Activated CD8-positive, alpha-beta memory T cell treated with anti-CD3 and anti-CD28 coated beads for 4 hours (primary cell): ENCODE measurements at regions not wholly inside any gene's neighbourhood (a gene's known extent, or its start where the extent isn't known, plus 50 kb on each side); places are given as distances from the start of the nearest gene placed in this dataset.

Source experiments
- DNase-seq, 2 donors: peaks; one replicate each; pipeline ENCODE4 v3.0.0-alpha.2; 2020; ENCODE audit warnings: low read depth in 2 of 2

GRCh38 chr14:51307551-51307950 lies 67.5 kb downstream of the TMX1 start:
- no peak for DNase-seq

DNA sequence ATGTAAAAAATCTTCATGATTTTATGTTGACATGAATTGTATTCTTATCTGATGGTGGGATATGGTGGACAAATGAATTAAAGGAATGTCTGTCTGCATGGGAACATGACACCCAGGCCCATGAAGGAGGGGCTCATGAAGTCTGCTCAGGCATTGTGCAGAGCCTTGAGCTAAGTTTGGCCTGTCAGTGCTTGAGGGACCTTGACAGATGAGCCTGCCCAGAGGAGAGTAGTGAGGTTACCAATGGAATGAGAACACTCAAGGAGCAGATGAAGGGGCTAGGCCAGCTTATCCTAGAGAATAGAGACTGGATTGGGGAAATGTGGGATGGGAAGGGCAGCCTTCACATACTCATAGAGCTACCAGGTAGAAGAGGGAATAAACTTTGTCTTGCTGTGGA lies 68.8 kb downstream of the TMX1 start:
- DNase-seq, result no peak

DNA sequence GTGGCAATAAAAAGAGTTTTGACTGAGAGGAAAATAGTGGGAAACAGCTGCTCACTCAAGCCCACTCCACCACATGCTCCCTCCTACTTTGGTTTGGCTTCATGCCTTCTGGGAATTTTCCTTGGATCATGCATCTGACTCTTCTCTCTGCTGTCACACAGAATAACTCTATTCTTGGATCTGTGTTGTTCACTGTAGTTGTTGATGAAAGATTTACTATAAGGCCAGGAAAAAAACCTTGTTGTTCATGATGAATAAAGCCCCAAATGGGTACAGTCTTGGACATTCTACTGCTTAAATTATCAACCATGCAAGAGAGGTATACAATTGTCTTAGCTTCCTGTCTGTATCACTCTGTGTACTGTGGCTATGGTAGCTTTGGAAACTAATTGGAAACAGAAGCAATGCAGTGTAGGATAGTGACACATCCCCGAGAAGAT lies 70.5 kb downstream of the TMX1 start:
- DNase-seq, result no peak

GRCh38 chr14:51314321-51315015 lies 74.4 kb downstream of the TMX1 start:
- DNase-seq, result no peak

- DNase-seq, result no peak
Measured at GRCh38 chr14:51317373-51317772, 77.3 kb downstream of the TMX1 start.

DNA sequence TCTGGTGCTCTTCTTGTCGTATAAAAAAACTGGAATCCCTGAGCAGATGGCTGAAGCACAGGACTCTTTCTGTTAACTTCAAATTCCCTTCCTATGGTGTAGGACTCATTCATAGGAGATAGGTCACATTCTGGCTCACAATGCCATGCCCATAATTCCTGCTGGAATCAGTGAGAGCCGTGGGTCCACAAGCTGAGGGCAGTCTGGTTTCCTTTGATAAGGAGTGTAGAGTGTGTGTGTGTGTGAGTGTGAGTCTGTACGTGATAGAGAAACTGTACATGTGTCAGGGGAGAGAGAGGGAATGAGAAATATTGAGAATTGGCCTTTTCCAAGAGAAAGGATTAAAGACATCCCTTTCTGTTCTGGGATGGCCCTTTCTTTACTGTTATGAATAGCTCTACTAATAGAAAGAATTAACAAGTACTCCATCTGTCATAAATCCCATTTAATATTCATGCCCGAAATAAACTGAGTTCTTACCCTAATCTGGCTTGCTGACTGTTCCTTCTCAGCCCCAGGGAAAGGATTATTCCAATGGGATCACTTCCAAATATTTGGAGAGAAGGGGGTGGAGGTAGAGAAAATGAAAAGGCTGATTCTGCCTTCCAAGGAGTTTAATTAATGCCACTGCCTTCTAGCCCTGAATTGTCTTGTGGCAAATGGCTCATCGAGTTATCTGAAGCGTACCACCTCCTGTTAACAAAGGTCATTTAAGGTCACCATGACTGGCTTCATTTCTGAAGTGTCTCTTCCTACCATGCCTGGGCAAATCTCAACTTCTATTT lies 79.0 kb downstream of the TMX1 start:
- DNase-seq, result no peak

DNA sequence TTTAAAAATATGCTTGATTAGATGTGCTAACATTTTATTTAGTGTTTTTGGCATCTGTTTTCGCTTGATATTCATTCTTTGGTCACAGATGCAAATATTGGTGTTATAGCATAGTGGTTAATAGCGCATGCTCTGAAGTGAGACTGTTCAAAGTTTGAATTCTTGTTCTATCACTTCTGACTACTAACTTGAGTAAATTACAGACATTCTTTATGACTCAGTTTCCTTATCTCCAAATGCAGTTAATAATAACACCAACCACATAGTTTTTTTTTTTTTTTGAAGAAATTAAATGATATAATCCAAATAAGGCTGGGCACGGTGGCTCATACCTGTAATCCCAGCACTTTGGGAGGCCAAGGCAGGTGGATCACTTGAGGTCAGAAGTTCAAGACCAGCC lies 81.0 kb downstream of the TMX1 start:
- no peak for DNase-seq

DNA sequence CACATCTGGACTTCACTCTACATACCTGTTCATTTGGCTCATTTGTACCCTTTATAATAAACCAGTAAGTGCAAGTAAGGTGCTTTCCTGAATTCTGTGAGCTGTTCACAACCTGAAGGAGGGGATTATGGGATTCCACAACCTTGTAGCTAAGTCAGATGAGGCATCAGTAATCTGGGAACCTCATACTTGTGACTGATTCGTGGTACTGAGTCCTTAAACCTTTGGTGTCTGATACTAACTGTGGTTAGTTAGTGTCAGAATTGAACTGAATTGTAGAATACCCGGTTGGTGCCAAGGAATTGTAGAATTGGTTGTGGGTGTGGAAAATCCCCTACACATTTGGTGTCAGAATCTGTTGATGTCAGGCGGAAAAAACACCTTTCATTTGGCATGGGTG lies 83.4 kb downstream of the TMX1 start:
- DNase-seq, result no peak

- no peak for DNase-seq
Measured at GRCh38 chr14:51327376-51327775, 87.3 kb downstream of the TMX1 start.

DNA sequence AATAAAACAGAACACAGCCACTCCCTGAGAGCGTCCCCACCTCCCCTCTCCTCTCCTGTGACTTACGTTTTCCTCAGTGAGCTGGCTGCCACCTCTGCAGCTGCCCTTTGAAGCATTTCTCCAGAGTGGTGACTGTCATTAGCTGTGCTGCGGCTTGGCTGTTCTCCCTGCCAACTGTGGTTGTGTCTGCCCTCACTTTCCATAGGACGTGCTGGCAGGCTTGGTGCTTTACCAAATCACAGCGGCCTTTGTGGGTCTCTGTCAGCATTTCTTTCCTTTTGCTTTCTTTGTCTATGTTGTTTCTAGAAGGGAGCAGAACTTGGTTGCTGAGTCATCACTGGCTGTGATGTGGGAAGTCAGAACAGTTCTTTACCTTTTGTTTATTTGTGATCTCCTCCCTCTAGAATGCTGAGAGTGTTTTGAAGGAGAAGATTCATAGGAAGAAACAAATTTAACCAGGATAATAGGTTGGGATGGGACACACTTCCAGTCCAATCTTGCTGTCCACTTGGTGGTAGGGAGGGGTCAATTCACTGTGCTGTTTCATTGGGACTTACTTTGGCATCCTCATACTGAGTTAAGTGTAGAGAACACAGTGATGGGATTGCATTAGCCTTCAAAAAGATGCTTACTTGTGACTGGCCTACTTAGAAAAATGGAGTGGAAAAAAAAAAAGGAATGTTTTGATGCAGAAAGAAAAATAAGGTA lies 88.2 kb downstream of the TMX1 start:
- DNase-seq, result peak in 1 of 2 donors; percentile 5

- no peak for DNase-seq
Measured at GRCh38 chr14:51328772-51329353, 88.8 kb downstream of the TMX1 start.

DNA sequence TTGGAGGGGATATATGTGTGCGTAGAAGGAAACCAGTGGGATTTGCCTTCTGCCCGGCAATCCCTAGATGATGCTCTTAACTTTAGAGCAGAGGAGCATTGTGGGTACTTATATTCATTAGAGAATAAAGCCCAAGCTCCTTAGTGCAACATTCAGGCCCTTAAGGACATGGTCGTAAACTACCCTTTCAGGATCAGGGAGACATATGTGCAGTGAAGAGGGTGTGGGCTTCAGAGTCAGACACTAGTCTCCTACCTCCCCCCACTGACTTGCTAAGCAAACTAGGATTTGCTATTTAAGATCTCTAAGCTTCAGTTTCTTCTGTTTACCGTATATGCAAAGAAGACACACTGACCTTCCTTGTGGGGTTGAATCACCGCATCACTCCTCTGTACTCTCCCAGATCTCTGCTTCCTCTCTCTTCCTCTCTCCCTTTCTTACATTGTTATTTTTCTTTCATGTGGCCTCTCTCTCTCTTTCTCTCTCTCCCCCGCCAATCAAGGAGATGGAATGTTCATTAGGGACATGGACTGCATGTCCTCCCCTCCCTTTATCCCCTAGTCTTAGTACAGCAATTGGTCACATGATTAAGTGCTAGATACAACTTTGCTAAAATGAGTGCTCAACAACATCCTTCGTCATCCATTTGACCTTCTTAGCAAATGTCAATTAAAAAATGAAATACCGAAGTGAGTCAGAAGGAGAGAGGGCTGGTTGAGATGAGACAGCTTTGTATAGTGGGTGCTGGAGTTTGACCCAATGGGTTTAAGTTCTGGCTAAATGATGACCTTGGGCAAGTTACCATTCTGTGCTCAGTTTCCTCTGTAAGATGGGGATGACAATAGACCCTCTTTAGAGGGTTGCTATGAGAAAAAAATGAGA lies 91.7 kb downstream of the TMX1 start:
- no peak for DNase-seq

DNA sequence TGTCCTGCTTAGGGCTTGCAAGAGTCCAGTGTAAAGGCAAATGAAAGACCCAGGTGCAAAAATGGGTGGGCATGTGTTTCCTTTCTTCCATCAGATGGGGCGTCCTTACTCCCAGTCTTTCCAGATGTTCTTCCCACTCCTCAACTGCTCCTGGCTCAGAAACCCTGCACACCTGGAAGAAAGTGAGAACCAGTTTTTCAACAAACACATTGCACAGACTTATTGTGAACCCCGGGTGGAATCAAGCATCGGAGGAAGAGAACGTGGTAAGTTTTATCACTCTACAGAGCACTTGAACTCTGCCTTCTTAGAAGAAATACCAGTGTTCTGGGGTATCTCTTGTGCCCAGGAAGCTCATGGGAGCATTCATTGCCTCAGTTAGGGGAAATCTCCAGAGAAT lies 93.3 kb downstream of the TMX1 start:
- DNase-seq, result no peak

DNA sequence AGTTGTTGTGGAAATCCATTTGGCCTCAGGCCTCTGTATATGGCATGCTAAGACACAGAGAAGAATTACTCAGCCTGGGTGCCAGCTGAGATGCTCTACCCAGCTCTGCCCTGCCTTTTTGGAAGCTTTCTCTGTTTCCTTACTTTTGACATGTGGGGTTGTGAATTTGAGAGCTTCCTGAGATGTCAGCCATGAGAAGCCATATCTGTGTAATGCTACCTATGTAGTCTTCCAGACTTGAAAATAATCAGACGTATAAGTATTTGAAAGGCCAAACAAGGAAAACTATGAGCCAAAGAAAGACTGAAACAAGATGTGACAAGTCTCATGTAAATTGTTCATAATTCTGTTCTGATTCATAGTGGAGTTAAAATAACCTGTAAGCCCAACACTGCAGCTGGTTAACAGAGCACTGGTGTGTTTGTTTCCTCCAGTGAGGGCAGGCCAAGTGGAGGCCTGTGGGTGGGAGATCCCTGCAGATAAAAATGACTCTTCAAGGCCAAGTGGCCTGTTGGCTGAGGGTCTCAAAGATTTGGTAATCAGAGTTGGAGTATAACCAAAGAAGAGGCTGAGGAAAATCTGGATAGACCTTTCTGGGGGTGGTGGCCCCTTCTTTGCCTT lies 94.0 kb downstream of the TMX1 start:
- DNase-seq, result no peak

DNA sequence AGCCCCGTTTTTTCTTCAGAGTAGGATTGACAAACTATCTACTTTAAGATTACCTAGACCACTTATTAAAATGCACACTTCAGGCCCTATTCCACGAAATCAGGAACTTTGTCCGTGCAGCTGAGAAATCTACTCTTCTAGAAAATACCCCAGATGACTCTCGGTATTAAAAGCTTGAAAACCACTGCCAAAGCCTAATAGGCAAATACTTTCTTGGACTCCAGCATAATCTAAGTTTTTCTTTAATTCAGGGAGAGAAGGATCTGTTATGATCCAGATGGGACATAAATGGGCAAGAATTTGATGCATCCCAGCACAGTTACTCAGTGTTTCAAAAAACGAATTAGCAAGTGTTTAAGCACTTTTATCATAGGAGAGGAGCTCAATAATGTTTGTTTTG lies 94.5 kb downstream of the TMX1 start:
- no peak for DNase-seq

DNA sequence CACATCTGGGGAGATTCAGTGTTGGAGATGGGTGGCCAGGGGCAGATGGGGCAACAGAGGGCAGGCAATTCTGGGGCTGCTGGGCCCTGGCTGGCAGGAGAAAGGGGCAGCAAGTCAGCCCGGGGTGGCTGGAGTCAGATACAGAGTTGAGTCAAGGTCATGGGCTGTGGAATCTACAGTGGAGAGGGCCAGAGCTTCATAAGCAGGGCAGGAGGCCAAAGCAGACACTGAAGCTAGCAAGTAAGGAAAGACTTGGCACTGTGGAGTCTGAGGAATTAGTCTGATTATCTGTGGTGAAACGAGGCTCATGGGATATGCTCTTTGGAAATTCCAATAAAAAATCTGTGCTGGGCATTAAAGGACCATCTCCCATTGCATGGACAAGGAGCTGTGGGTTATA lies 95.5 kb downstream of the TMX1 start:
- no peak for DNase-seq

DNA sequence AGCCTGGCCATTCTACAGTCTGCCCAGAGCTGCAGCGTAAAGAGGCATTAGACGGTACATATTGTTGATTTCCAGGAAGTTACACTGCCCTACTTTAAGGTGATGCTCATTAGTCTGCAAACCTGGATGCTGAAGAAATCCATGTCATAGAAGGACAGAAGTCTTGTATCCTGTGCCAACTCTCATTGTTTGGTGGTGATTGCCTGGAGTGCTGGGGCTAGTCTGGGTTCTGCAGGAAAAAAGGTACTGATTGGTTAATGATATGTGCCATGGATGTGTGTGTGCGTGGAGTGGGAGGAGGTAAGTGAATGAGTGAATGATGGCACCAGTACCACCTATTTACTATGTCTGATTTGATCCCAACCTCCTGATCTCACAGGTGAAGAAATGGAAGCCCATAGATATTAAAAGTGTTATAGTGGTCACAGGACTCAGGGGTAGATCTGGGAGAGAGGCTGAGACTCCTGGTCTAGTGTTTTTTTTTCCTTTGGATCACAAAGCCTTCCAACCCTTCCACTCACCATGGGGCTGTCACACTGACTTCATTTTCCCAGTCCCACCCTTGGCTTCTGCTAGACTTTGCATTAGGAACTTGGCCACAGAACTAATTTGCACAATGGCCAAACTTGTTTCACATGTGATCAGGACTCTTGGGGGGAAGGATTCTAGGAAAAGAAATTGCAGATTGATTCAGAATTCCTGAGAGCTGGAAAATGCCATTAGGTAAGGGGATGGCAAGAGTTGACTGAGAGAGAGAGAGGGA lies 96.1 kb downstream of the TMX1 start:
- no peak for DNase-seq

- no peak for DNase-seq
Measured at GRCh38 chr14:51336734-51337133, 96.7 kb downstream of the TMX1 start.

GRCh38 chr14:51337520-51337919 lies 97.5 kb downstream of the TMX1 start:
- no peak for DNase-seq

- no peak for DNase-seq
Measured at GRCh38 chr14:51341338-51341737, 101.3 kb downstream of the TMX1 start.
